Thymus (tissue), 11 donors: ENCODE measurements at regions not wholly inside any gene's neighbourhood (a gene's known extent, or its start where the extent isn't known, plus 50 kb on each side); places are given as distances from the start of the nearest gene placed in this dataset.
"Not testable (repeated sequence)": the region's sequence is repeated elsewhere in the genome, so short reads cannot be mapped to it uniquely, and the experiment has no call there.

ENCODE experiments used
- DNase-seq, 9 donors: peaks; one replicate each; pipeline ENCODE4 v3.0.0-alpha.2; 2013; ENCODE audit warnings: low spot score in 9 of 9, low read depth in 6 of 9, missing footprints in 1 of 9
- H3K27ac ChIP-seq, 2 donors: one replicate each; pipeline ENCODE4 v1.5.1; 2013; ENCODE audit warnings: control low read depth in 1 of 2, low read depth in 1 of 2, low read length in 1 of 2, mild to moderate bottlenecking in 1 of 2, moderate library complexity in 1 of 2
- H3K27me3 ChIP-seq, 2 donors: one replicate each; pipeline ENCODE4 v1.5.1; 2013; ENCODE audit warnings: low read length in 1 of 2; ENCODE audit not compliant: control insufficient read depth in 2 of 2, insufficient read depth in 1 of 2
- H3K36me3 ChIP-seq, 2 donors: one replicate each; pipeline ENCODE4 v1.5.1; 2013; ENCODE audit warnings: low read length in 1 of 2, mild to moderate bottlenecking in 1 of 2, moderate library complexity in 1 of 2; ENCODE audit not compliant: control insufficient read depth in 2 of 2, insufficient read depth in 2 of 2
- H3K4me1 ChIP-seq, 2 donors: one replicate each; pipeline ENCODE4 v1.5.1; 2013; ENCODE audit warnings: low read length in 2 of 2; ENCODE audit not compliant: control insufficient read depth in 2 of 2, insufficient read depth in 2 of 2
- H3K4me3 ChIP-seq, 2 donors: one replicate each; pipeline ENCODE4 v1.5.1; 2013; ENCODE audit warnings: low read length in 2 of 2, control low read depth in 1 of 2, mild to moderate bottlenecking in 1 of 2
- H3K9me3 ChIP-seq, 2 donors: one replicate each; pipeline ENCODE4 v1.5.1; 2013; ENCODE audit warnings: low read length in 1 of 2, mild to moderate bottlenecking in 1 of 2; ENCODE audit not compliant: control insufficient read depth in 2 of 2, insufficient read depth in 1 of 2
- WGBS: extraction: QIAGEN DNeasy Blood & Tissue Kit; methylation state at CpG from one replicate; pipeline ENCODE4 v1.1.7; 2013; 5-methylcytosine and 5-hydroxymethylcytosine counted together
- donor health status: healthy.

DNA sequence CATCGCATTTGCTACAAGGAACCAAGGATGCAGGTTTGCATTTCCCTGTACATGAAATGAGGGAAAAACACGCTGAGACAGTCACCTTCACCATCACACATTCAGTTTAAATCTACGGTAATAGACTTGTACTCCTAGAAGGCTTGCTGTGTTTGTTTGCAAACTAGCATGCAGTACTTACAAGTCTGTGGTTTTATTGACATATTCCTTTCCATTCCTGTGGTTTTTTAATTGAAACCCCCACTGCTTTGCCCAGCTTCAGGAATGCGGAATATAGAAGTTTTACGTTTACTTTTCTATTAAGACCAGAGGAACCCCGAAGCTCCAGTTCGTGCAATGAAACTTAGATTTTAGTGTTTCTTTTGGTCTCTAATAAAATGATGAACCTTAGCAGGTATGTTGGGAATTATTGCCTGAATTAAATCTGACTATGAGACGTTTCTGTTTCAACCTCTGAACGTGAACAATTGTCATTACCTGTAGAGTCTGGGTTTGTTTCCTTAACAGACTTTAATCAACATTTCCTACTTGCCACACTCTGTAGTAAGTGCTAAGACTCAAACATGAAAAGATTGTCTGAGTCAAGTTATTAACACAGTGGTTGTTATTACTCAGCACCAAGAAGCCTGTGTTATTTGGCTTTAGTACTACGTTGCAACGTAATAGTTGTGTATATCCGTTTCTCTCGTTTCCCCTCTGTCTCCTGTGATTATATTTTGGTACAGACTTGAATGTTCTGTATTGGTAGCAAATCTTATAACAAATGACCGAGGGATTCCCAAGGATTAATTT, 793.3 kb upstream of the GOT2 start:
- Histone ChIP-seq H3K9me3 (no peaks in the 10 kb centered on the region), H3K27ac (no peak overlapping the region), H3K4me3 (no peak overlapping the region), H3K36me3 (no peaks in the 10 kb centered on the region), H3K4me1 (no peaks in the 10 kb centered on the region), H3K27me3 (no peaks in the 10 kb centered on the region)
- WGBS = 89% methylated on average over 14 of the region's 14 CpGs
- no peak for DNase-seq

DNA sequence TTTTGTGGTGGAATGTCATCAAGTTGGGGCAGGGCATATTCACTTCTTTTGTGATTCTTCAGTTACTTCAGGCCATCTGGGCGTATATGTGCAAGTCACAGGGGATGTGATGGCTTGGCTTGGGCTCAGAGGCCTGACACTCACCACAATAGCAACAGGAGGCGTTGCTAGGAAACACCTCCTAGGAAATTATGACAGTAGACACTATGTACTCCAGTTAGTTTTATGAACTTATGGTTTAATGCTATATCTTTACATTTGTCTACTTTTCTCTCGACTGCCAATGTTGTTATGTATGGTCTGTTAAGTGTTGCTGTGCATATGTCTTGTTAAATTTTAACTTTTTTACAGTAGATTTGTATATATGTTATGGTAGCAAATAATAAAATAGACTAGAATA, 788.7 kb upstream of the GOT2 start:
- whole genome bisulfite sequencing = 88% methylated on average over 3 of the region's 3 CpGs
- Histone ChIP-seq H3K36me3 (no peaks in the 10 kb centered on the region), H3K27ac (no peak overlapping the region), H3K4me1 (no peaks in the 10 kb centered on the region), H3K9me3 (no peaks in the 10 kb centered on the region), H3K4me3 (no peak overlapping the region), H3K27me3 (no peaks in the 10 kb centered on the region)
- no peak for DNase-seq

DNA sequence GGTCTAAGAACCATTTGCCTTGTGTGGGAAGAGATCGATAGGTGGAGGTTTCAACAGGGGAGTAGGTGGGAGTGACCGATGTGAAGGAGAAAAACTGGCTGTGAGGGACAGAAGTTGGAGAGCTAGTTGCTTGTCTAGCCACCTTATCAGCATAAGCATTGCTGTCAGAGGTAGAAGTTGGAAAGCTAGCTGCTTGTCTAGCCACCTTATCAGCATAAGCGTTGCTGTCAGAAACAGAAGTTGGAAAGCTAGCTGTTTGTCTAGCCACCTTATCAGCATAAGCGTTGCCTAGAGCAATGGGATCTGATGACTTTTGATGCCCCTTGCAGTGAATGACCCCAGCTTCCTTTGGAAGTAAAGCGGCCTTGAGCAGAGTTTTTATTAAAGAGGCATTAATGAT, 784.6 kb upstream of the GOT2 start:
- 82% methylated on average over 5 of the region's 5 CpGs for WGBS
- H3K27me3 ChIP-seq, H3K9me3 ChIP-seq, H3K36me3 ChIP-seq, DNase-seq, H3K4me3 ChIP-seq, H3K27ac ChIP-seq, H3K4me1 ChIP-seq: not testable (repeated sequence)

DNA sequence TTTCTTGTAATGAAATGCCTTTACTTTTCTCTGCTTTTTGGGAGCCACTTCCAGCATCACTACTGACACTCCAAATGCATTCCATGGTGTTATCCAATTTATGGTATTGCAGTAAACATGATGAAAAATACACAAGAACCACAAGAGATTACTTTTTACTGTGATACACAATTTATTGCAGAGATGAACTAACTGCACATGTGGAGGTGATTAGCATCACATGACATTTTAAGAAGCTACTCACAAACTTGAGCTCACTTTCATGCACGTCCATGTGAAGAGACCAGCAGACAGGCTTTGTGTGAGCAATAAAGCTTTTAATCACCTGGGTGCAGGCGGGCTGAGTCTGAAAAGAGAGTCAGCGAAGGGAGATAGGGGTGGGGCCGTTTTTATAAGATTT, 780.5 kb upstream of the GOT2 start:
- 90% methylated on average over 4 of the region's 4 CpGs for WGBS
- Histone ChIP-seq H3K27me3 (no peaks in the 10 kb centered on the region), H3K4me1 (no peaks in the 10 kb centered on the region), H3K27ac (no peak overlapping the region), H3K4me3 (no peak overlapping the region), H3K9me3 (no peaks in the 10 kb centered on the region), H3K36me3 (no peaks in the 10 kb centered on the region)
- DNase-seq = no peak

DNA sequence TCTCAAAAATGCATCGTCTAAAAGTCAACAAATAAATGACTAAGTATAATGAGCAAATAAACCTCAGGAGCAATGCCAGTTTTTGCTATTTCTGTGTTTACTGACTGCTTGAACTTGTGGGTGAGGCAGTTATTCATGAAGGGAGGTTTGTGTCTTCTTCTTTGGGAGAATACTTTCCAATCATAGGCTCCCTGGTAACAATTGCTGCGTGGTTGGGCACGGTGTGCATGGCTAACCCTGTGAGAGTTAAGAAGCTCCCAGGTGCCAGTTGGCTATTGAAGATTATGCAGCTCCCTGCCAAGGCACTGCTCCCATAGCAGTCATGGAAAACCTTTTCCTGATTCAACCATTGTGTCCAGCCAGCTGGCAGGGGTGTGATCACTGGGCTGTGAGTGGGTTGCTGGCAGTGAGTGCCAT, 775.9 kb upstream of the GOT2 start:
- no peak for DNase-seq

DNA sequence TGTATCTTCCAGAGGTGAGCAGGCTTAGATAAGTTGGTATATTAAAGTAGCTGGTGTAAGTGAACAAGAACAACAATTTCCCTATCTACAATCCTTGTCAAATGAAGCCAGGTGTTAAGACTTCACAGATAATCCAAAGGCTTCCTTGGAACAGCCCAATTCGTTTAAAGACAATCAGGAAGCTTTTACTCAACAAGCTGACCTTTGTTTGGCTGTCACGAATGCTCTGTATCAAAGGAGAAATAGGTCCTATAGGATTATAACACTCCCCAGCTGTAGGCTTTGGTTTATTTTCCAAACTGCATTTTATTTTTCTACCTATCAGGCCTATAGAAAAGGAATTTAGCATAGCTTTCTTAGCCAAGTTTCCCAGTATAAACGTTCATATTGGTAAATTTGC, 766.5 kb upstream of the GOT2 start:
- Histone ChIP-seq H3K9me3 (no peaks in the 10 kb centered on the region), H3K4me3 (no peak overlapping the region), H3K27ac (no peak overlapping the region), H3K4me1 (no peaks in the 10 kb centered on the region), H3K27me3 (no peaks in the 10 kb centered on the region), H3K36me3 (no peaks in the 10 kb centered on the region)
- DNase-seq = no peak
- WGBS = 87% methylated on average over 3 of the region's 3 CpGs

More for the DNA sequence above, 775.9 kb upstream of the GOT2 start:
- no peaks in the 10 kb centered on the region for H3K4me1 ChIP-seq
- H3K9me3 ChIP-seq = no peaks in the 10 kb centered on the region
- no peaks in the 10 kb centered on the region for H3K36me3 ChIP-seq
- no peak overlapping the region for H3K27ac ChIP-seq
- H3K4me3 ChIP-seq = no peak overlapping the region
- H3K27me3 ChIP-seq = no peaks in the 10 kb centered on the region
- 92% methylated on average over 3 of the region's 3 CpGs for whole genome bisulfite sequencing

DNA sequence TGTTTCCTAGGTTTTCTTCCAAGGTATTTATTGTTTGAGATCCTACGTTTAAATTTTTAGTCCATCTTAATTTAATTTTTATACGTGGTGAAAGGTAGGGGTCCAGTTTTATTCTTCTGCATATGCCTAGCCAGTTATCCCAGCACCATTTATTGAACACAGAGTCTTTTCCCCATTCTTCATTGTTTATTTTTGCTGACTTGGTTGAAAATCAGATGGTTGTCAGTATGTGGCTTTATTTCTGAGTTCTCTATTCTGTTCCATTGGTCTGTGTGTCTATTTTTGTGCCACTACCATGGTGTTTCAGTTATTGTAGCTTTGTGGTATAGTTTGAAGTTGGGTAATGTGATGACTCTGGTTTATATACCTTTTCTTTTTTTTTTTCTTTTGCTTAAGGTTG, 753.0 kb upstream of the GOT2 start:
- 92% methylated on average over 2 of the region's 2 CpGs for WGBS
- no peak overlapping the region for H3K27ac ChIP-seq
- no peaks in the 10 kb centered on the region for H3K27me3 ChIP-seq
- H3K9me3 ChIP-seq = no peaks in the 10 kb centered on the region
- DNase-seq = no peak
- H3K4me3 ChIP-seq = no peak overlapping the region
- no peaks in the 10 kb centered on the region for H3K4me1 ChIP-seq
- H3K36me3 ChIP-seq = no peaks in the 10 kb centered on the region

DNA sequence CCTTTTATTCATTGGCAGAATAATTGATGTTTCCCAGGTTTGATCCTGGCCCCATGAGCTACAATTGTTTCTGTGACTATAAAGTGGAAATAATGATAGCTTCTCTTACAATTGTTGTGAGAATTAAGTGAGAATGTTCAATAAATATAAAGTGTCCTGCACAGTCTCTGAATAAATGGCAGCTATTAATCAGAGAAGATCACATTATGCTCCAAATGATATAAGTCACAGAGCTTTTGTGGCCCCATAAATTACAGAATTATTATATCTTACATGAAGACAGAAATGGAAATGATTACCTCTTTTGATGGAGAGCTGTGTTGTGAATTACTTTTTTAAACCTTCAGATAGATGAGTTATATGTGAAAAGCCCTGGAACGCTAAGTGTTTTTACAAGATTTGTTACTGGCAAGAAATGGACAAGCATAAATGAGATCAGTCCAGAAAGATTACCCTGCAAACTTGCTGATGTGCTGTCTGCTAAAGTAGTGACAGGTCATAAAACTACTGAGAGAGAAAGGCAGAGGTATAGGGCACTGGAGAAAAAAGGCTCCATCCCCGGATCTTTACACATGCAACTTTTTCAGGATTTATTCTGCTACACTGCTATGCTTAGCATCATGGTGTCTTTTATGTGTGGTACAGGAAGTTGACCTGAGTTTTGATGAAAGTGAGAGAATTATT, 750.9 kb upstream of the GOT2 start:
- DNase-seq = no peak
- H3K27ac ChIP-seq = no peak overlapping the region
- H3K4me1 ChIP-seq = no peaks in the 10 kb centered on the region
- no peaks in the 10 kb centered on the region for H3K36me3 ChIP-seq
- H3K27me3 ChIP-seq = no peaks in the 10 kb centered on the region
- 92% methylated on average over 2 of the region's 2 CpGs for WGBS
- no peak overlapping the region for H3K4me3 ChIP-seq
- no peaks in the 10 kb centered on the region for H3K9me3 ChIP-seq

DNA sequence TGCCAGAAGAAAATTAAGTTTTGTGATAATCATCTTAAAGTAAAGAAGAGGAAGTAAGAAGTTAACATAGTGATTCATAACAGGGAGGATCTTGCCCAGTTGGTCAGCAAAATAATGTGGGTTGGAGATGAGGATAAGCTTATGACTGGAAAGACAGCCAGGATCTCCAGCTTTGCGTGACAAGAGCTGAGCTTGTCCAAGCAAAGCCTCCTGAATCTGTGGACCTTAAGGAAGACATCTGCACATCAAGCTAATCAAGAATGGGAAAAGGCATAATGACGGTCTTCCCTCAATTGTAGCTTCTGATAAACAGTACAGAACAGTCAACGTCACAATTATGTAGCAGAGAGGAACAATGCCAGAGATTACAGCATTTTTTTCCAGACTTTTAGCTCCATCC, 744.7 kb upstream of the GOT2 start:
- H3K27ac ChIP-seq = no peak overlapping the region
- no peaks in the 10 kb centered on the region for H3K4me1 ChIP-seq
- H3K9me3 ChIP-seq = no peaks in the 10 kb centered on the region
- no peaks in the 10 kb centered on the region for H3K36me3 ChIP-seq
- no peak for DNase-seq
- H3K27me3 ChIP-seq = no peaks in the 10 kb centered on the region
- no peak overlapping the region for H3K4me3 ChIP-seq
- WGBS = 93% methylated on average over 3 of the region's 3 CpGs
